IMR-90 (cell line): ENCODE measurements at regions not wholly inside any gene's neighbourhood (a gene's known extent, or its start where the extent isn't known, plus 50 kb on each side); places are given as distances from the start of the nearest gene placed in this dataset.

Experiments used
- ATAC-seq: fragments of 200-7000 bp; cut with Tn5 transposase; 2 replicates; pipeline ENCODE4 v1.9.1; 2020; ENCODE audit warnings: low read depth, mild to moderate bottlenecking, moderate library complexity
- BruUV-seq: library from RNA; stranded (reverse); fragments of 400-500 nt; replicated peaks from 2 replicates; lab custom pipeline; 2021; lab: Mats Ljungman, UMichigan
- CTCF ChIA-PET: fragments of 300-600 bp; formaldehyde crosslinking; extraction: SDS; loops from one replicate; lab custom pipeline; 2021; ENCODE audit warnings: antibody characterized with exemption; lab: Yijun Ruan, JAX
- POLR2A ChIA-PET: fragments of 300-600 bp; sonication (Branson Sonifier 250); formaldehyde crosslinking; loops from one replicate; lab custom pipeline; 2022; ENCODE audit warnings: antibody characterized with exemption; ENCODE audit not compliant: unreplicated experiment; lab: Charles Lee
- DNase-seq: peaks from one replicate; pipeline ENCODE4 v3.0.0; 2013
- H2AFZ ChIP-seq: replicated peaks from 2 replicates; pipeline ENCODE3; 2013; ENCODE audit warnings: low read length, mild to moderate bottlenecking; ENCODE audit not compliant: poor library complexity
- H2AK5ac ChIP-seq: 2 replicates; pipeline ENCODE4 v1.6.1; 2013; ENCODE audit warnings: low read depth, low read length, inconsistent platforms
- H2AK9ac ChIP-seq: replicated peaks from 2 replicates; pipeline ENCODE3; 2013; ENCODE audit warnings: mild to moderate bottlenecking, low read depth, low read length, moderate library complexity; ENCODE audit not compliant: poor library complexity
- H2BK120ac ChIP-seq: 2 replicates; pipeline ENCODE4 v1.6.1; 2013; ENCODE audit warnings: low read depth, low read length, inconsistent platforms
- H2BK15ac ChIP-seq: 3 replicates; pipeline ENCODE4 v1.6.1; 2013; ENCODE audit warnings: low read depth, low read length, inconsistent platforms
- H2BK20ac ChIP-seq: 2 replicates; pipeline ENCODE4 v1.6.1; 2013; ENCODE audit warnings: low read depth, mild to moderate bottlenecking, inconsistent platforms, low read length, moderate library complexity
- H2BK5ac ChIP-seq: 2 replicates; pipeline ENCODE4 v1.6.1; 2013; ENCODE audit warnings: mild to moderate bottlenecking, low read depth, low read length, inconsistent platforms; ENCODE audit not compliant: poor library complexity, severe bottlenecking
- H3K14ac ChIP-seq: replicated peaks from 2 replicates; pipeline ENCODE4 v1.6.1; 2013; ENCODE audit warnings: low read depth, low read length, inconsistent platforms
- H3K18ac ChIP-seq: 2 replicates; pipeline ENCODE4 v1.6.1; 2013; ENCODE audit warnings: low read depth, low read length, control low read depth
- H3K23ac ChIP-seq: 2 replicates; pipeline ENCODE4 v1.6.1; 2013; ENCODE audit warnings: low read depth, low read length, inconsistent platforms
- H3K27ac ChIP-seq: 2 replicates; pipeline ENCODE4 v1.5.1; 2013; ENCODE audit warnings: mild to moderate bottlenecking, control low read depth, low read length; ENCODE audit not compliant: insufficient read depth
- H3K27me3 ChIP-seq: 2 replicates; pipeline ENCODE4 v1.6.1; 2013; ENCODE audit warnings: low read length; ENCODE audit not compliant: control insufficient read depth, insufficient read depth
- H3K36me3 ChIP-seq: 2 replicates; pipeline ENCODE4 v1.6.1; 2013; ENCODE audit warnings: low read length, mixed read lengths; ENCODE audit not compliant: control insufficient read depth, insufficient read depth
- H3K4ac ChIP-seq: 2 replicates; pipeline ENCODE4 v1.6.1; 2013; ENCODE audit warnings: low read depth, low read length, inconsistent platforms
- H3K4me1 ChIP-seq: 2 replicates; pipeline ENCODE4 v1.6.1; 2013; ENCODE audit warnings: low read length, mixed read lengths; ENCODE audit not compliant: control insufficient read depth, insufficient read depth
- H3K4me2 ChIP-seq: 2 replicates; pipeline ENCODE4 v1.6.1; 2013; ENCODE audit warnings: low read depth, mild to moderate bottlenecking, control low read depth, low read length, moderate library complexity
- H3K4me3 ChIP-seq: 2 replicates; pipeline ENCODE4 v1.5.1; 2013; ENCODE audit warnings: low read depth, mild to moderate bottlenecking, control low read depth, low read length, moderate library complexity; ENCODE audit not compliant: insufficient read depth
- H3K56ac ChIP-seq: 2 replicates; pipeline ENCODE4 v1.6.1; 2013; ENCODE audit warnings: low read length, inconsistent platforms; ENCODE audit not compliant: insufficient read depth; ENCODE audit errors: extremely low read depth
- H3K79me1 ChIP-seq, 2 experiments: 2 replicates each; pipeline ENCODE4 v1.6.1; 2013; ENCODE audit warnings: low read length in 2 of 2, inconsistent platforms in 1 of 2, low read depth in 1 of 2
- H3K9ac ChIP-seq: 2 replicates; pipeline ENCODE4 v1.6.1; 2013; ENCODE audit warnings: low read depth, low read length, control low read depth
- H3K9me1 ChIP-seq: 2 replicates; pipeline ENCODE4 v1.6.1; 2013; ENCODE audit warnings: low read length, inconsistent platforms; ENCODE audit not compliant: insufficient read depth
- H3K9me3 ChIP-seq: 2 replicates; pipeline ENCODE4 v1.6.1; 2013; ENCODE audit warnings: low read length; ENCODE audit not compliant: control insufficient read depth, insufficient read depth
- H4K20me1 ChIP-seq: 2 replicates; pipeline ENCODE4 v1.6.1; 2013; ENCODE audit warnings: low read length, inconsistent platforms; ENCODE audit not compliant: insufficient read depth
- H4K5ac ChIP-seq: 2 replicates; pipeline ENCODE4 v1.6.1; 2013; ENCODE audit warnings: mild to moderate bottlenecking, low read depth, low read length, control low read depth
- H4K8ac ChIP-seq, 2 experiments: 2 replicates each; pipeline ENCODE4 v1.6.1; 2013; ENCODE audit warnings: low read depth in 2 of 2, low read length in 2 of 2, control low read depth in 1 of 2, inconsistent platforms in 1 of 2
- H4K91ac ChIP-seq: 2 replicates; pipeline ENCODE4 v1.6.1; 2013; ENCODE audit warnings: low read depth, low read length, inconsistent platforms; ENCODE audit not compliant: insufficient read depth
- BHLHE40 ChIP-seq: fragments of 150-350 bp; IDR thresholded peaks from 2 replicates; pipeline ENCODE4 v1.6.1; 2016; ENCODE audit warnings: mild to moderate bottlenecking, low read depth, low read length
- CEBPB ChIP-seq: IDR thresholded peaks from 2 replicates; pipeline ENCODE4 v1.6.1; 2012; ENCODE audit warnings: low read depth, low read length, improper control_type of control experiment
- CHD1 ChIP-seq: IDR thresholded peaks from 2 replicates; pipeline ENCODE4 v1.6.1; 2012; ENCODE audit warnings: low read depth, low read length, improper control_type of control experiment
- CTCF ChIP-seq: conservative IDR thresholded peaks from 2 replicates; pipeline ENCODE4 v1.5.1; 2012; ENCODE audit warnings: mild to moderate bottlenecking, low read depth, low read length, improper control_type of control experiment
- ELK1 ChIP-seq: fragments of 150-350 bp; IDR thresholded peaks from 2 replicates; pipeline ENCODE4 v1.6.1; 2016; ENCODE audit warnings: low read depth, mild to moderate bottlenecking, low read length, moderate library complexity, borderline replicate concordance
- FOS ChIP-seq: fragments of 150-350 bp; IDR thresholded peaks from 2 replicates; pipeline ENCODE4 v1.6.1; 2016; ENCODE audit warnings: low read depth, low read length
- MAFK ChIP-seq: IDR thresholded peaks from 2 replicates; pipeline ENCODE4 v1.6.1; 2012; ENCODE audit warnings: low read depth, low read length, improper control_type of control experiment
- MAZ ChIP-seq: IDR thresholded peaks from 2 replicates; pipeline ENCODE4 v1.6.1; 2012; ENCODE audit warnings: low read depth, mild to moderate bottlenecking, low read length, improper control_type of control experiment, moderate library complexity, borderline replicate concordance
- MXI1 ChIP-seq: IDR thresholded peaks from 2 replicates; pipeline ENCODE4 v1.6.1; 2012; ENCODE audit warnings: low read depth, mild to moderate bottlenecking, low read length, moderate library complexity, borderline replicate concordance
- NFE2L2 ChIP-seq: fragments of 150-350 bp; IDR thresholded peaks from 2 replicates; pipeline ENCODE4 v1.6.1; 2016; ENCODE audit warnings: low read depth, mild to moderate bottlenecking, low read length
- POLR2A ChIP-seq: IDR thresholded peaks from 2 replicates; pipeline ENCODE4 v1.6.1; 2012; ENCODE audit warnings: mild to moderate bottlenecking, low read depth, low read length
- RAD21 ChIP-seq: IDR thresholded peaks from 2 replicates; pipeline ENCODE4 v1.6.1; 2012; ENCODE audit warnings: low read length, improper control_type of control experiment
- RCOR1 ChIP-seq: IDR thresholded peaks from 2 replicates; pipeline ENCODE4 v1.6.1; 2012; ENCODE audit warnings: mild to moderate bottlenecking, low read length, improper control_type of control experiment; ENCODE audit not compliant: insufficient replicate concordance
- RFX5 ChIP-seq: IDR thresholded peaks from 2 replicates; pipeline ENCODE4 v1.8.0; 2012; ENCODE audit warnings: low read depth, mild to moderate bottlenecking, low read length, moderate library complexity
- SMC3 ChIP-seq: fragments of 150-350 bp; IDR thresholded peaks from 2 replicates; pipeline ENCODE4 v1.6.1; 2016; ENCODE audit warnings: low read depth, mild to moderate bottlenecking, antibody characterized with exemption, low read length, moderate library complexity
- USF2 ChIP-seq: fragments of 150-350 bp; IDR thresholded peaks from 2 replicates; pipeline ENCODE4 v1.6.1; 2017; ENCODE audit warnings: mild to moderate bottlenecking, antibody characterized with exemption, low read length, low read depth
- WGBS, 2 experiments: methylation state at CpG; one replicate each; pipeline versions ENCODE4 v1.1.5 to v1.1.7; 2013; ENCODE audit warnings: missing lambda C conversion rate in 2 of 2; ENCODE audit not compliant: insufficient read length in 1 of 2; ENCODE audit errors: extremely low coverage in 2 of 2; 5-methylcytosine and 5-hydroxymethylcytosine counted together
- dilution Hi-C: fragments of 300-500 bp; cut with HindIII; formaldehyde crosslinking; loops from one replicate; pipeline ENCODE4 v1.14.3; 2018; ENCODE audit warnings: low sequenced_read_pairs; ENCODE audit not compliant: unreplicated experiment
- in situ Hi-C: fragments of 300-500 bp; cut with MboI; formaldehyde crosslinking; loops from 3 replicates; pipeline ENCODE4 v1.14.3; 2019; ENCODE audit warnings: low sequenced_read_pairs, inconsistent platforms, mixed read lengths
- intact Hi-C: fragments of 100-400 bp; cut with micrococcal nuclease; formaldehyde crosslinking; loops from 2 replicates; pipeline ENCODE4 v1.10.0; 2022

GRCh38 chr3:94775746-94776145 is 712.9 kb downstream of the NSUN3 start:
- Histone ChIP-seq H4K5ac (no peak overlapping the region), H3K18ac (no peak overlapping the region), H2AFZ (no peak overlapping the region), H3K23ac (no peak overlapping the region), H2AK9ac (no peak overlapping the region), H3K4ac (no peak overlapping the region), H3K9me1 (no peaks in the 10 kb centered on the region), H3K14ac (no peak overlapping the region), H3K9me3 (peaks cover 4% of the 10 kb centered on the region), H2AK5ac (no peak overlapping the region), H3K4me1 (no peaks in the 10 kb centered on the region), H3K56ac (no peak overlapping the region), H2BK120ac (no peak overlapping the region), H4K8ac (no peak overlapping the region), H2BK20ac (no peak overlapping the region), H3K4me2 (no peak overlapping the region), H3K27ac (no peak overlapping the region), H4K20me1 (no peaks in the 10 kb centered on the region), H2BK5ac (no peak overlapping the region), H2BK15ac (no peak overlapping the region), H3K79me1 (no peaks in the 10 kb centered on the region), H3K36me3 (no peaks in the 10 kb centered on the region), H4K91ac (no peak overlapping the region), H3K4me3 (no peak overlapping the region), H3K27me3 (no peaks in the 10 kb centered on the region), H3K9ac (no peak overlapping the region)
- ChIA-PET CTCF (no interaction called here), POLR2A (no interaction called here)
- dilution Hi-C loops: no loop called here
- in situ Hi-C loops: no loop called here
- WGBS, 2 experiments: no CpG with 5 or more reads among the region's 2 CpGs
- no peak for DNase-seq
- BruUV-seq: no TSS peak
- no peak for ATAC-seq
- intact Hi-C loops: no loop called here
- TF ChIP-seq NFE2L2: no peak
- no peak for TF ChIP-seq MAFK
- TF ChIP-seq ELK1: no peak
- TF ChIP-seq RFX5: no peak
- no peak for TF ChIP-seq CTCF
- no peak for TF ChIP-seq MXI1
- no peak for TF ChIP-seq CHD1
- TF ChIP-seq BHLHE40: no peak
- no peak for TF ChIP-seq RCOR1
- TF ChIP-seq POLR2A: no peak
- no peak for TF ChIP-seq SMC3
- no peak for TF ChIP-seq CEBPB
- TF ChIP-seq USF2: no peak
- no peak for TF ChIP-seq FOS
- TF ChIP-seq MAZ: no peak
- TF ChIP-seq RAD21: no peak
